ENCODE measurements at regions not wholly inside any gene's neighbourhood (a gene's known extent, or its start where the extent isn't known, plus 50 kb on each side); places are given as distances from the start of the nearest gene placed in this dataset.
"Not testable (repeated sequence)": the region's sequence is repeated elsewhere in the genome, so short reads cannot be mapped to it uniquely, and the experiment has no call there.

DNA sequence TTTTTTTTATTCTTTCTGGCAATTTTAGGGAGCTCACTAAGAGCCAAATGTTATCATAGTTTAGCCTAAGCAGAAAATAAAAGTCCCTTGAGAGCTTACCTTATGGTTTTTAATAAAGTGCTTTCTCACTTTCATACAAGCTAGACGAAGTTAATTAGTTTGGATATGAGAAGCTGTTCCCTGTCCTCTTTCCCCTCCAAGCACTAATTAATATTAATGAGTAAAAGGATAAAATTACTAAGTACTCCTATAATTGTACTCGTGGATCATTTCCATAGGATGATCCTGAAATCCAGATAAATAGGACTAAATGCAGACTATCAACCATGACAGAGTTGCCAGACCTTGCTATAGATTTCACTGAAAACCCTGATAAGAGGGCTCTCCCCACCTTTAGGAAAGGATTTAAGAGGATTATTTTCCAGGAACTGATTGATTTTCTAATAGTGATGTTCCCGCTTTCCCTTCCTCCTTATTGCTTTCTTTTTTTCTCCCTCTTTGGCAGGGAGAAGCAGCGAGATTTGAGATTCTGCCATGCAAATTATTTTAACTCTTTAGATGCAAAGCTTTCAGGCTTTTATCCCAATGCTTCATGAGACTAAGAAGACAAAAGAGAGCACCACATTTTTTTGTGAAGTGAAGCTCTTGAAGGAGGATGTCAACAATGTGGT lies 58.3 kb upstream of the HECW1 start:
- no peak for DNase-seq

DNA sequence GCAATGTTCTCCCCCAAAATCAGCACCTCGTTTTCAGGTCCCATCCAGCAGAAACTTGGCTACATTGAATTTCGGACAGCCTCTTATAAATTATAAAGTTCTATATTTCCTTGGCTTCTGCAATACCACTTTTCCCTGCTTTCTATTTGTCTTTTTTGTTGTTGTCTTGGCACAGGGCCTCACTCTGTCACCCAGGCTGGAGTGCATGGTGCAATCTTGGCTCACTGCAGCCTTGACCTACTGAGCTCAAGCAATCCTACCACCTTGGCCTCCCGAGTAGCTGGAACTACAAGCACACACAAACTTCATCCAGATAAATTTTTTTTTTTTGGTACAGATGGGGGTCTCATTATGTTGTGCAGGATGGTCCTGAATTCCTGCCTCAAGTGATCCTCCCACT lies 55.3 kb upstream of the HECW1 start:
- no peak for DNase-seq

DNA sequence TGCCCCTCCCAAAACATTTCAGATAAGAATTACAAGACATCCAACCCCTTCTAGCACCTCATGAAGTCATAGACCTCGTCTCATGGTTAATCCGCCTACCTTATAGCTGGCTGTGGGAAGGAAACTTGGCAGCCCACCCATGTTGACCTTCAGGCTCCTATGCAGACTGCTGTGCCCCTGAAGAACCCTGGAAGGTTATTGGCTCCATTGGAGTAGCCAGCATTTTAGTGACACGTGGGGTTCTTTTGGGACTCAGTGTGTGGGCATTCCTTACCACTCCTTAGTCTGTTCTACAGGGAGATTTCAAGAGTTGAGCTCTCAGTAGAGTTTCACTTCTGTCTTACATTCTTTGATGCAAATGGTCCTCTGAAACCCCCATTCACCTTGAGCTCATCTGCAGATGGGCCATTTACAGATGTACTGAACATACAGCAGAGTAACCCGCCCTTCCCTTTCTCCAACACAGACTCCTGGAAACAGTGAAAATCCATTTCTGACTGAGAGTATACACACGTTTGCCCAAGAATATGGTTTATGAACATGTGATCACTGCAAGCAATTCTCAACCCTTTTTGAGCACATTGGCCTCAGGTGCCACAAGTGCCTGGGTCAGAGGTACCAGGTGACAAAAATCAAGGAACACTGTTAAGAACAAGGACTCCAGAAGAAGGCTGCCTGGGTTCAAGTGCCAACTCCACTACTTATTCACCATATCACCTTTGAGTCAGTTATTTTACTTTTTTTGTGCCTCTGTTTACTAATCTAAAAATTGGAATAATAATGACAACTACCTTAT lies 54.0 kb upstream of the HECW1 start:
- no peak for DNase-seq

DNA sequence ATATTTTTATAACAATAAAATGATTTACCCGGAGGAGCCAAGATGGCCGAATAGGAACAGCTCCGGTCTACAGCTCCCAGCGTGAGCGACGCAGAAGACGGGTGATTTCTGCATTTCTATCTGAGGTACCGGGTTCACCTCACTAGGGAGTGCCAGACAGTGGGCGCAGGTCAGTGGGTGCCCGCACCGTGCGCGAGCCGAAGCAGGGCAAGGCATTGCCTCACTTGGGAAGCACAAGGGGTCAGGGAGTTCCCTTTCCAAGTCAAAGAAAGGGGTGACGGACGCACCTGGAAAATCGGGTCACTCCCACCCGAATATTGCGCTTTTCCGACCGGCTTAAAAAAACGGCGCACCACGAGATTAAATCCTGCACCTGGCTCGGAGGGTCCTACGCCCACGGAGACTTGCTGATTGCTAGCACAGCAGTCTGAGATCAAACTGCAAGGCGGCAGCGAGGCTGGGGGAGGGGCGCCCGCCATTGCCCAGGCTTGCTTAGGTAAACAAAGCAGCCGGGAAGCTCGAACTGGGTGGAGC lies 53.3 kb upstream of the HECW1 start:
- not testable (repeated sequence) for DNase-seq
